H1 (cell line): ENCODE measurements at regions not wholly inside any gene's neighbourhood (a gene's known extent, or its start where the extent isn't known, plus 50 kb on each side); places are given as distances from the start of the nearest gene placed in this dataset.

Source experiments
- CTCF ChIA-PET: fragments of 300-600 bp; sonication (Branson Sonifier 250); formaldehyde crosslinking; loops from one replicate; lab custom pipeline; 2021; ENCODE audit not compliant: partially characterized antibody; lab: Charles Lee
- POLR2A ChIA-PET: fragments of 300-600 bp; sonication (Branson Sonifier 250); formaldehyde crosslinking; loops from one replicate; lab custom pipeline; 2021; ENCODE audit warnings: inconsistent platforms; ENCODE audit not compliant: partially characterized antibody; lab: Charles Lee
- DNase-seq, 2 experiments: peaks; one replicate each; pipeline versions ENCODE4 v3.0.0 to v3.0.0-alpha.2; 2010 to 2022; ENCODE audit warnings: low spot score in 2 of 2, low read depth in 1 of 2, mixed read lengths in 1 of 2
- FAIRE-seq: peaks from 2 replicates; lab custom pipeline; 2011; peaks lifted over from hg19 to GRCh38; lab: Jason Lieb, UNC
- H2AFZ ChIP-seq: 2 replicates; pipeline ENCODE4 v1.8.1; 2012; ENCODE audit warnings: low read length, inconsistent platforms
- H2AK5ac ChIP-seq: 2 replicates; pipeline ENCODE4 v1.6.1; 2013; ENCODE audit warnings: low read depth, low read length
- H2BK120ac ChIP-seq: replicated peaks from 2 replicates; pipeline ENCODE3; 2013; ENCODE audit warnings: low read depth, low read length, inconsistent platforms
- H2BK12ac ChIP-seq: 2 replicates; pipeline ENCODE4 v1.6.1; 2013; ENCODE audit warnings: low read depth, low read length
- H2BK15ac ChIP-seq: 2 replicates; pipeline ENCODE4 v1.6.1; 2013; ENCODE audit warnings: low read length
- H2BK20ac ChIP-seq: 2 replicates; pipeline ENCODE4 v1.6.1; 2013; ENCODE audit warnings: low read length
- H2BK5ac ChIP-seq: 2 replicates; pipeline ENCODE4 v1.6.1; 2013; ENCODE audit warnings: low read depth, low read length
- H3K14ac ChIP-seq: 2 replicates; pipeline ENCODE4 v1.6.1; 2013; ENCODE audit warnings: inconsistent platforms; ENCODE audit not compliant: insufficient read length
- H3K18ac ChIP-seq: 2 replicates; pipeline ENCODE4 v1.6.1; 2013; ENCODE audit warnings: low read length; ENCODE audit errors: extremely low read depth
- H3K23ac ChIP-seq: 2 replicates; pipeline ENCODE4 v1.6.1; 2013; ENCODE audit warnings: inconsistent platforms; ENCODE audit not compliant: insufficient read length
- H3K23me2 ChIP-seq: 2 replicates; pipeline ENCODE4 v1.6.1; 2013; ENCODE audit warnings: low read depth, low read length
- H3K27ac ChIP-seq: 2 replicates; pipeline ENCODE4 v1.6.1; 2011; ENCODE audit warnings: low read depth, low read length, inconsistent platforms
- H3K27me3 ChIP-seq, 4 experiments: replicated peaks in 1 of 4; 1 replicate in 1 of 4; 2 replicates in 3 of 4; pipeline versions ENCODE4 v1.6.1 to v1.8.1; 2011 to 2013; ENCODE audit warnings: low read length in 3 of 4, mild to moderate bottlenecking in 3 of 4, inconsistent platforms in 2 of 4, mixed read lengths in 2 of 4, moderate library complexity in 1 of 4; ENCODE audit not compliant: control insufficient read depth in 3 of 4, insufficient read depth in 3 of 4; ENCODE audit errors: extremely low read depth in 1 of 4
- H3K36me3 ChIP-seq, 4 experiments: 2 replicates each; pipeline versions ENCODE4 v1.6.1 to v1.8.1; 2011 to 2013; ENCODE audit warnings: mild to moderate bottlenecking in 4 of 4, low read length in 3 of 4, moderate library complexity in 2 of 4, control low read depth in 1 of 4, inconsistent platforms in 1 of 4; ENCODE audit not compliant: insufficient read depth in 4 of 4, control insufficient read depth in 2 of 4
- H3K4ac ChIP-seq: replicated peaks from 2 replicates; pipeline ENCODE3; 2013; ENCODE audit warnings: low read length, low read depth, mixed read lengths, inconsistent platforms; ENCODE audit not compliant: insufficient read length
- H3K4me1 ChIP-seq, 4 experiments: replicated peaks in 1 of 4; 1 replicate in 1 of 4; 2 replicates in 3 of 4; pipeline versions ENCODE4 v1.6.1 to v1.8.1; 2011 to 2013; ENCODE audit warnings: low read length in 3 of 4, inconsistent platforms in 2 of 4, mixed read lengths in 1 of 4; ENCODE audit not compliant: insufficient read depth in 4 of 4, control insufficient read depth in 3 of 4
- H3K4me2 ChIP-seq, 2 experiments: 2 replicates each; pipeline versions ENCODE4 v1.6.1 to v1.8.1; 2011 to 2013; ENCODE audit warnings: low read depth in 2 of 2, low read length in 2 of 2, control low read depth in 1 of 2, inconsistent platforms in 1 of 2, mild to moderate bottlenecking in 1 of 2; ENCODE audit not compliant: insufficient read depth in 1 of 2
- H3K4me3 ChIP-seq, 4 experiments: fragments of 200-600, 300-600 bp in 1 of 4; sonication (generic), shearing (Covaris generic), sonication (Bioruptor Twin) in 1 of 4; 2 replicates each; pipeline versions ENCODE4 v1.5.1 to v1.8.1; 2011 to 2016; ENCODE audit warnings: low read length in 4 of 4, low read depth in 3 of 4, control low read depth in 2 of 4, inconsistent platforms in 2 of 4, mild to moderate bottlenecking in 2 of 4, mixed read lengths in 1 of 4, moderate library complexity in 1 of 4; ENCODE audit not compliant: insufficient read depth in 2 of 4; ENCODE audit errors: extremely low read depth in 1 of 4
- H3K56ac ChIP-seq: replicated peaks from 2 replicates; pipeline ENCODE3; 2013; ENCODE audit warnings: low read depth, mild to moderate bottlenecking, mixed read lengths, low read length, inconsistent platforms; ENCODE audit not compliant: insufficient read length
- H3K79me1 ChIP-seq: 2 replicates; pipeline ENCODE4 v1.6.1; 2013; ENCODE audit warnings: low read depth, low read length, control low read depth
- H3K79me2 ChIP-seq, 2 experiments: 2 replicates each; pipeline versions ENCODE4 v1.6.1 to v1.8.1; 2012 to 2013; ENCODE audit warnings: low read length in 2 of 2, mild to moderate bottlenecking in 2 of 2, inconsistent platforms in 1 of 2; ENCODE audit not compliant: insufficient read depth in 2 of 2, control insufficient read depth in 1 of 2
- H3K9ac ChIP-seq, 4 experiments: replicated peaks in 1 of 4; 1 replicate in 1 of 4; 2 replicates in 3 of 4; pipeline versions ENCODE4 v1.6.1 to v1.8.1; 2011 to 2013; ENCODE audit warnings: low read depth in 3 of 4, low read length in 3 of 4, control low read depth in 2 of 4, mild to moderate bottlenecking in 2 of 4, moderate library complexity in 2 of 4, inconsistent platforms in 1 of 4; ENCODE audit errors: extremely low read depth in 1 of 4
- H3K9me3 ChIP-seq, 2 experiments: 2 replicates each; pipeline versions ENCODE4 v1.6.1 to v1.8.1; 2012 to 2013; ENCODE audit warnings: mild to moderate bottlenecking in 2 of 2, moderate library complexity in 2 of 2, control low read depth in 1 of 2, inconsistent platforms in 1 of 2, low read depth in 1 of 2, low read length in 1 of 2, mixed read lengths in 1 of 2; ENCODE audit not compliant: insufficient read depth in 2 of 2
- H4K20me1 ChIP-seq, 2 experiments: replicated peaks in 1 of 2; 2 replicates each; pipeline versions ENCODE3 to v1.8.1; 2011 to 2013; ENCODE audit warnings: inconsistent platforms in 2 of 2, low read length in 2 of 2, mild to moderate bottlenecking in 1 of 2; ENCODE audit not compliant: insufficient read depth in 2 of 2, control insufficient read depth in 1 of 2
- H4K5ac ChIP-seq: 2 replicates; pipeline ENCODE4 v1.6.1; 2013; ENCODE audit warnings: low read length, low read depth, mixed read lengths, inconsistent platforms; ENCODE audit not compliant: insufficient read length
- H4K8ac ChIP-seq: 2 replicates; pipeline ENCODE4 v1.8.0; 2013; ENCODE audit warnings: mild to moderate bottlenecking, moderate library complexity, low read length, inconsistent platforms; ENCODE audit not compliant: insufficient read depth; ENCODE audit errors: extremely low read depth
- H4K91ac ChIP-seq: replicated peaks from 2 replicates; pipeline ENCODE3; 2013; ENCODE audit warnings: low read length, mixed read lengths, inconsistent platforms; ENCODE audit not compliant: insufficient read length
- KDM1A ChIP-seq: fragments of 200-600, 300-600 bp; sonication (generic); IDR thresholded peaks from 2 replicates; pipeline ENCODE4 v1.7.1; 2016; ENCODE audit warnings: mild to moderate bottlenecking, low read length, borderline replicate concordance
- RBBP5 ChIP-seq: IDR thresholded peaks from 2 replicates; pipeline ENCODE4 v1.7.1; 2012; ENCODE audit warnings: low read depth, mild to moderate bottlenecking, inconsistent platforms, low read length, moderate library complexity, borderline replicate concordance
- WGBS, 2 experiments: shearing (Covaris generic) in 1 of 2; methylation state at CpG; one replicate each; pipeline versions ENCODE4 v1.1.6 to v1.1.7; 2013 to 2015; ENCODE audit warnings: low lambda C conversion rate in 2 of 2, mixed read lengths in 2 of 2, inconsistent platforms in 1 of 2, low coverage in 1 of 2, missing lambda C conversion rate in 1 of 2; ENCODE audit not compliant: insufficient replicate concordance in 2 of 2, insufficient coverage in 1 of 2, insufficient read length in 1 of 2; ENCODE audit errors: extremely low coverage in 1 of 2, missing lambda C conversion rate in 1 of 2; 5-methylcytosine and 5-hydroxymethylcytosine counted together

DNA sequence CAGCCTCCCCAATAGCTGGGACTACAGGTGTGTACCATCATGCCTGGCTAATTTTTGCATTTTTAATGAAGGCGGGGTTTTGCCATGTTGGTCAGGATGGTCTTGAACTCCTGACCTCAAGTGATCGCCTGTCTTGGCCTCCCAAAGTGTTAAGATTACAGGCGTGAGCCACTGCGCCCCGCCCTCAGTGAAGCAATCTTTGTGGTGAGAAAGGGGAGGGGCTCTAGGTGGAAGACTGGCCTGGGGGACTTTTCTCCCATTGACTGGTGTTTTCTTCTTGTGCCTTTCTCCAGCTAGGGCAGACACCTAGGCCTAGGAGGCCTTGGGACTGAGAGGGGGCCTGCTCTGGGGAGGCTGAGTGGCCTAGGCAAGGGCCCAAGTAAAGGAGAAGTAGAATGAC lies 84.1 kb downstream of the DNAAF9 start:
- Histone ChIP-seq H3K36me3 (0 out of 8 replicates have a peak, but pooled peaks cover 0 to 3% (median 0%) of the 10 kb centered on the region in 4 experiments), H3K27me3 (no peaks in the 10 kb centered on the region), H3K4me2 (no peak overlapping the region), H3K9ac (no peak overlapping the region), H2BK12ac (no peak overlapping the region), H3K23ac (no peak overlapping the region), H4K20me1 (peaks cover 1 to 5% of the 10 kb centered on the region in 2 experiments), H3K4me1 (no peaks in the 10 kb centered on the region), H4K91ac (no peak overlapping the region), H2BK20ac (no peak overlapping the region), H2BK15ac (no peak overlapping the region), H3K4ac (no peak overlapping the region), H3K23me2 (no peaks in the 10 kb centered on the region), H3K14ac (no peak overlapping the region), H2BK5ac (no peak overlapping the region), H3K9me3 (no peaks in the 10 kb centered on the region), H4K8ac (no peak overlapping the region), H3K4me3 (no peak overlapping the region), H3K27ac (no peak overlapping the region), H3K18ac (no peak overlapping the region), H4K5ac (no peak overlapping the region), H2BK120ac (no peak overlapping the region), H3K79me1 (no peaks in the 10 kb centered on the region), H3K79me2 (no peaks in the 10 kb centered on the region), H3K56ac (no peak overlapping the region), H2AFZ (no peak overlapping the region), H2AK5ac (no peak overlapping the region)
- WGBS, 2 experiments: 95% methylated on average over 4 of the region's 5 CpGs; no CpG with 5 or more reads in 1 of the 2 experiments
- TF ChIP-seq KDM1A (no peak), RBBP5 (no peak)
- ChIA-PET CTCF (interaction anchor here (1.2 kb wide), 1 partner anchor 74 kb away, joined by 3 read pairs; no protein-coding TSS in a partner anchor), POLR2A (no interaction called here)
- no peak for FAIRE-seq
- no peak for DNase-seq
